ENCODE measurements at regions not wholly inside any gene's neighbourhood (a gene's known extent, or its start where the extent isn't known, plus 50 kb on each side); places are given as distances from the start of the nearest gene placed in this dataset.
"Not testable (repeated sequence)": the region's sequence is repeated elsewhere in the genome, so short reads cannot be mapped to it uniquely, and the experiment has no call there.

GRCh38 chr15:79609506-79609905 is 177.4 kb downstream of the MINAR1 start:
- peaks cover 3% of the 10 kb centered on the region for H3K9me3 Mint-ChIP-seq
- no peak overlapping the region for H3K4me3 Mint-ChIP-seq
- no peak overlapping the region for H3K27ac Mint-ChIP-seq
- no peaks in the 10 kb centered on the region for H3K36me3 Mint-ChIP-seq (ENCODE audit: low read depth)
- peaks cover 23% of the 10 kb centered on the region for H3K4me1 Mint-ChIP-seq
- TF ChIP-seq, protein P1, sequence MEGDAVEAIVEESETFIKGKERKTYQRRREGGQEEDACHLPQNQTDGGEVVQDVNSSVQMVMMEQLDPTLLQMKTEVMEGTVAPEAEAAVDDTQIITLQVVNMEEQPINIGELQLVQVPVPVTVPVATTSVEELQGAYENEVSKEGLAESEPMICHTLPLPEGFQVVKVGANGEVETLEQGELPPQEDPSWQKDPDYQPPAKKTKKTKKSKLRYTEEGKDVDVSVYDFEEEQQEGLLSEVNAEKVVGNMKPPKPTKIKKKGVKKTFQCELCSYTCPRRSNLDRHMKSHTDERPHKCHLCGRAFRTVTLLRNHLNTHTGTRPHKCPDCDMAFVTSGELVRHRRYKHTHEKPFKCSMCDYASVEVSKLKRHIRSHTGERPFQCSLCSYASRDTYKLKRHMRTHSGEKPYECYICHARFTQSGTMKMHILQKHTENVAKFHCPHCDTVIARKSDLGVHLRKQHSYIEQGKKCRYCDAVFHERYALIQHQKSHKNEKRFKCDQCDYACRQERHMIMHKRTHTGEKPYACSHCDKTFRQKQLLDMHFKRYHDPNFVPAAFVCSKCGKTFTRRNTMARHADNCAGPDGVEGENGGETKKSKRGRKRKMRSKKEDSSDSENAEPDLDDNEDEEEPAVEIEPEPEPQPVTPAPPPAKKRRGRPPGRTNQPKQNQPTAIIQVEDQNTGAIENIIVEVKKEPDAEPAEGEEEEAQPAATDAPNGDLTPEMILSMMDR (IDR thresholded peaks at IDR 0.05; ENCODE audit: unreplicated experiment in 3 of 3) = no peak
- H3K27me3 Mint-ChIP-seq (ENCODE audit: low read depth) = no peaks in the 10 kb centered on the region

DNA sequence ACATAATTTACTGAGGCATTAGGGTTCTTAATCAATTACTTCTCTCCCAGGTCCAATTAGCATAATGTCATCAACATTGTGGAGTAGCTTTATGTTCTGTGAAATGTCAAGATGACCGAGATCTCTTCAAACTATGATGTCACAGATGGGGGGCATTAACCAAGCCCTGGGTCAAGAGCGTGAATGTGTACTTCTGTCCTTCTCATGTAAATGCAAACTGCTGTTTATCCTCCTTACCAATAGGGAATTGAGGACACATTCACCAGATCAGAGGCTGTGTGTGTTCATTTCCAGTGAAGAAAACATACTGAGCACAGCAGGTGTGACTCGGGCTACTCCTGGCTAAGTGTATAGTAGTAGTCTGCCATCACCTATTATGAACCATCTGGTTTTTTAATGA is 177.9 kb downstream of the MINAR1 start:
- H3K9me3 Mint-ChIP-seq = peaks cover 3% of the 10 kb centered on the region
- TF ChIP-seq, protein P1 (IDR thresholded peaks at IDR 0.05; ENCODE audit: unreplicated experiment in 3 of 3) = no peak
- H3K36me3 Mint-ChIP-seq (ENCODE audit: low read depth) = no peaks in the 10 kb centered on the region
- no peaks in the 10 kb centered on the region for H3K27me3 Mint-ChIP-seq (ENCODE audit: low read depth)
- no peak overlapping the region for H3K27ac Mint-ChIP-seq
- no peak overlapping the region for H3K4me3 Mint-ChIP-seq
- H3K4me1 Mint-ChIP-seq = peaks cover 18% of the 10 kb centered on the region

GRCh38 chr15:79615754-79616153 is 183.6 kb downstream of the MINAR1 start:
- H3K27ac Mint-ChIP-seq = no peak overlapping the region
- TF ChIP-seq, protein P1 (IDR thresholded peaks at IDR 0.05; ENCODE audit: unreplicated experiment in 3 of 3) = no peak
- no peak overlapping the region for H3K4me3 Mint-ChIP-seq
- H3K36me3 Mint-ChIP-seq (ENCODE audit: low read depth) = no peaks in the 10 kb centered on the region
- no peaks in the 10 kb centered on the region for H3K27me3 Mint-ChIP-seq (ENCODE audit: low read depth)
- no peaks in the 10 kb centered on the region for H3K9me3 Mint-ChIP-seq
- H3K4me1 Mint-ChIP-seq = no peaks in the 10 kb centered on the region

GRCh38 chr15:79617071-79617470 is 184.9 kb downstream of the MINAR1 start:
- TF ChIP-seq, protein P1 (IDR thresholded peaks at IDR 0.05; ENCODE audit: unreplicated experiment in 3 of 3) = no peak

GRCh38 chr15:79620112-79620857 is 188.1 kb downstream of the MINAR1 start:
- Mint-ChIP-seq H3K36me3 (ENCODE audit: low read depth) (no peaks in the 10 kb centered on the region), H3K4me1 (no peaks in the 10 kb centered on the region), H3K9me3 (peaks cover 3% of the 10 kb centered on the region), H3K27ac (no peak overlapping the region), H3K27me3 (ENCODE audit: low read depth) (peaks cover 7% of the 10 kb centered on the region), H3K4me3 (no peak overlapping the region)
- TF ChIP-seq, protein P1 (IDR thresholded peaks at IDR 0.05; ENCODE audit: unreplicated experiment in 3 of 3) = no peak

More at GRCh38 chr15:79617071-79617470, 184.9 kb downstream of the MINAR1 start:
- Mint-ChIP-seq H3K27ac (no peak overlapping the region), H3K4me3 (no peak overlapping the region), H3K27me3 (ENCODE audit: low read depth) (no peaks in the 10 kb centered on the region), H3K4me1 (no peaks in the 10 kb centered on the region), H3K36me3 (ENCODE audit: low read depth) (no peaks in the 10 kb centered on the region), H3K9me3 (peaks cover 2% of the 10 kb centered on the region)

GRCh38 chr15:79621805-79622204 is 189.7 kb downstream of the MINAR1 start:
- H3K27me3 Mint-ChIP-seq (ENCODE audit: low read depth); H3K36me3 Mint-ChIP-seq (ENCODE audit: low read depth); H3K27ac Mint-ChIP-seq; H3K9me3 Mint-ChIP-seq; H3K4me3 Mint-ChIP-seq; H3K4me1 Mint-ChIP-seq: not testable (repeated sequence)
